CD1c-positive myeloid dendritic cell (primary cell): ENCODE measurements at regions not wholly inside any gene's neighbourhood (a gene's known extent, or its start where the extent isn't known, plus 50 kb on each side); places are given as distances from the start of the nearest gene placed in this dataset.

ENCODE experiments used
- DNase-seq: peaks from one replicate; pipeline ENCODE4 v3.0.0-alpha.2; 2016; ENCODE audit errors: extremely low spot score

- peak; percentile 89 for DNase-seq
Observed at GRCh38 chr1:173422456-173422976, 54.6 kb upstream of the PRDX6 start.

DNA sequence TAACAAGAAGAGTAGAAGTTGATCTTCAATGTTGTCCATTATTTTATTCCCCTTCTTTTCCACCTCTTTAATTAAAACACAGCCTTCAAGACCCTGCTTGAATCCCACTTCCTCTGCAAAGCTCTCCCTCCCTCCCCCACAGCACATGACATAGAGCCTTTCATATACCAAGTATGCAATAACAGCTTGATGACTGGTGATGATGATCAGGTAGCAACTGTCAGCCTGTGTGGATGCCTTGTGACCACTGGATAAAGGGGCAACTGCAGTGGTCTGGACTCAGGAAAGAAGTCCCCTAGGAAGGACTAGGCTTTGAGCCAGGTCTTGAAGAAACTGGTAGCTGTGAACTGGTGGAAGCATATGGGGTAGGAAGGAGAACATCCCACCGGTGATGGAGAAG, 53.8 kb upstream of the PRDX6 start:
- DNase-seq = no peak

DNA sequence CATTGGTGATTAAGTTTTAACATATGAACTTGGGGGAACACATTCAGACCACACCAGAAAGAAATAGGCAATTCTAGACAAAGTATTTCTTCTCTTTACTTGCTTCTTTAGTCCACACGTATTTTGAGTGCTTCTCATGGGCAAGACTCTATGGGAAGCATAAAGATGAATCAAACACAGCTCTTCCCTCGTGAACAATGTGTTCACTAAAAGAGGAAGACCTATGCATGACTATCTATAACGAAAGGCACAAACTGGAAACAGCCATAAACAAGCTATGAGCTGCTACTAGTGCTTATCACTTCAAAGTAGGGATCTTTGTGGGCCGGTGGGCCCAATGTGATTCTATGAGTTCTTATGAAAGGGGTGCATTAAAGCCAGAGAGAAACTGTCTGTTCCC, 53.0 kb upstream of the PRDX6 start:
- DNase-seq = peak; percentile 53

DNA sequence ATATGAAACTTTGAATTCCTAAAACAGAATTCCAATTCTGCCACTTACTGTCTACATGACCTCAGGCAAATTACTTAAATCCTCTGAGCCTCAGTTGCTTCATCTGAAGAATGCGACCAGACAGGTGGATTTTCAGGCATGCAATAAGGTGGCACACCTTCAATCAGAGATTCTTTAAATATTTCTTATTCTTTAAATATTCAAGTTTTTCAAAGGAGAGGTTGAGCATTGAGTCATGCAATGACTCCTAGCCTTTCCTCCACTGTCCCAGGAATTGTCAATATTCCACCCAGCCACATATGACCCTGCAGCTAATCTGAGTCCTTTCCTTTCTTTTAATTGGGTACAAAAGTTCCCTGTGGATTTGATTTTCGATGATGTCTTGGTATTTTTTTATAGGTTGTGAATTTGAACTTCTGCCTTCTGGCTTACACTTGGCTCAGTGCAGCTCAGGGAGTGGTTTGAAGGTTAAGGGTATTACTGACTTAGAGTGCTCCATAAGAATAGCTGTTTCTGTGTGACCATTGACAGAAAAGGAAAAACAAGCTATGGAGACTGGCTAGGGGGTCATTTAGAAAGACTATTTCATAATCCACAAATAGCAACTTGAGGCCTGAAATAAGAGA, 52.2 kb upstream of the PRDX6 start:
- no peak for DNase-seq

DNA sequence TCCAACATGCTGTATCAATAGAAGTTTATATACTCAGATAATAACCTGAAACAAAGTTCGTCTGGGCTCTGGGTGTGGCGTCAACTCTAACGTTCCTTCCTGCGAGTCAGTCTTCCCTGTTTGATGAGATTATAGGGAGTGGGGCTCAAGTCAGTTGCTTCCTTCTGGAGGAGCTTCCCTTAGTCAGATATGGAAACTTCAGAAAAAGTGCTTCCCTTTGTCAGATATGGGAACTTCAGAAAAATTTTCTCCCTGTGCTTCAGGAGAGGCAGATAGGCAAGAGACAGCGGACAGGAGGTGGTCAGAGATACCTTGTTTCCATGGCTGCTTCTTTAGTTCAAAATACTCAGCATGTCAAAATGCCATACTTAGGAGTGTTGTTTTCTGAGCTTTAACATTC, 51.1 kb upstream of the PRDX6 start:
- DNase-seq = peak; percentile 56

- DNase-seq = no peak
Observed at GRCh38 chr1:173427146-173428054, 49.7 kb upstream of the PRDX6 start.
